GM23338 (cell line): ENCODE measurements at regions not wholly inside any gene's neighbourhood (a gene's known extent, or its start where the extent isn't known, plus 50 kb on each side); places are given as distances from the start of the nearest gene placed in this dataset.

Experiments used
- ATAC-seq: fragments of 200-7000 bp; cut with Tn5 transposase; 3 replicates; pipeline ENCODE4 v1.9.1; 2020
- DNase-seq: peaks from one replicate; pipeline ENCODE4 v3.0.0-alpha.2; 2015; ENCODE audit warnings: low spot score
- H2AFZ ChIP-seq: fragments of 200-600 bp; sonication (generic); 2 replicates; pipeline ENCODE4 v1.8.0; 2016; ENCODE audit warnings: antibody characterized with exemption, mild to moderate bottlenecking, moderate library complexity
- H3F3A ChIP-seq: fragments of 200-600 bp; sonication (generic); replicated peaks from 2 replicates; pipeline ENCODE4 v1.8.0; 2017; ENCODE audit warnings: antibody characterized with exemption, mixed run types, low read depth
- H3K27ac ChIP-seq: fragments of 200-600 bp; sonication (generic); 2 replicates; pipeline ENCODE4 v1.6.1; 2016; ENCODE audit warnings: low read depth
- H3K27me3 ChIP-seq: fragments of 200-600 bp; sonication (generic); 2 replicates; pipeline ENCODE4 v1.8.0; 2016; ENCODE audit warnings: mild to moderate bottlenecking, mixed run types, moderate library complexity; ENCODE audit not compliant: insufficient read depth
- H3K36me3 ChIP-seq: fragments of 200-600 bp; sonication (generic); 2 replicates; pipeline ENCODE4 v1.8.0; 2016; ENCODE audit warnings: mild to moderate bottlenecking; ENCODE audit not compliant: insufficient read depth
- H3K4me1 ChIP-seq: fragments of 200-600 bp; sonication (generic); 2 replicates; pipeline ENCODE4 v1.8.0; 2016; ENCODE audit warnings: mild to moderate bottlenecking, moderate library complexity; ENCODE audit not compliant: insufficient read depth
- H3K4me2 ChIP-seq: fragments of 200-600 bp; sonication (generic); 2 replicates; pipeline ENCODE4 v1.7.1; 2017; ENCODE audit warnings: mixed run types
- H3K4me3 ChIP-seq: fragments of 200-600 bp; sonication (generic); 2 replicates; pipeline ENCODE4 v1.6.1; 2016; ENCODE audit warnings: mixed run types
- H3K79me2 ChIP-seq: fragments of 200-600 bp; sonication (generic); replicated peaks from 2 replicates; pipeline ENCODE4 v1.8.0; 2017; ENCODE audit warnings: mild to moderate bottlenecking; ENCODE audit not compliant: insufficient read depth
- H3K9me2 ChIP-seq: fragments of 200-600 bp; sonication (generic); 2 replicates; pipeline ENCODE4 v1.8.0; 2017; ENCODE audit not compliant: insufficient read depth
- H4K20me1 ChIP-seq: fragments of 200-600 bp; sonication (generic); replicated peaks from 2 replicates; pipeline ENCODE4 v1.8.0; 2017; ENCODE audit warnings: mild to moderate bottlenecking; ENCODE audit not compliant: insufficient read depth
- H3K27ac Mint-ChIP-seq: 2 replicates; pipeline ENCODE4 v1.8.0; 2020; ENCODE audit warnings: inconsistent platforms, mild to moderate bottlenecking, moderate library complexity, mixed read lengths
- H3K27me3 Mint-ChIP-seq: 3 replicates; pipeline ENCODE4 v1.8.0; 2022; ENCODE audit warnings: low read depth, mild to moderate bottlenecking, moderate library complexity, mixed read lengths, inconsistent platforms; ENCODE audit not compliant: insufficient read depth, poor library complexity
- H3K36me3 Mint-ChIP-seq: 3 replicates; pipeline ENCODE4 v1.8.0; 2021; ENCODE audit warnings: low read depth, mild to moderate bottlenecking, inconsistent platforms, moderate library complexity, mixed read lengths
- H3K4me1 Mint-ChIP-seq: 3 replicates; pipeline ENCODE4 v1.8.0; 2020; ENCODE audit warnings: mild to moderate bottlenecking, inconsistent platforms, mixed read lengths
- H3K4me3 Mint-ChIP-seq: 3 replicates; pipeline ENCODE4 v1.8.0; 2021; ENCODE audit warnings: moderate library complexity, mild to moderate bottlenecking, inconsistent platforms, mixed read lengths
- H3K9me3 Mint-ChIP-seq: 3 replicates; pipeline ENCODE4 v1.8.0; 2020; ENCODE audit warnings: moderate library complexity, mild to moderate bottlenecking, inconsistent platforms, mixed read lengths
- CREB1 ChIP-seq: fragments of 250-450 bp; sonication (Bioruptor Pico); IDR thresholded peaks from 2 replicates; pipeline ENCODE4 v1.5.0; 2020; ENCODE audit warnings: low read depth, mild to moderate bottlenecking, moderate library complexity
- JUNB ChIP-seq: IDR thresholded peaks from one replicate; pipeline ENCODE4 v1.6.1; 2016; ENCODE audit warnings: antibody characterized with exemption; ENCODE audit not compliant: unreplicated experiment
- NANOG ChIP-seq: IDR thresholded peaks from 2 replicates; pipeline ENCODE4 v1.6.1; 2016; ENCODE audit warnings: antibody characterized with exemption, borderline replicate concordance
- ZNF114 ChIP-seq: fragments of 250-450 bp; sonication (Bioruptor Pico); IDR thresholded peaks from 2 replicates; pipeline ENCODE4 v1.5.0; 2020; ENCODE audit warnings: mild to moderate bottlenecking, moderate library complexity
- ZNF331 ChIP-seq: fragments of 250-450 bp; sonication (Bioruptor Pico); IDR thresholded peaks from 2 replicates; pipeline ENCODE4 v1.5.0; 2020; ENCODE audit warnings: low read depth, mild to moderate bottlenecking, moderate library complexity
- TF ChIP-seq, protein P1 (sequence below): IDR thresholded peaks from 2 replicates; pipeline ENCODE4 v1.6.1; 2016; ENCODE audit warnings: antibody characterized with exemption
- TF ChIP-seq, protein P2 (sequence below): fragments of 250-450 bp; sonication (Bioruptor Pico); IDR thresholded peaks from 2 replicates; pipeline ENCODE4 v1.5.0; 2020; ENCODE audit warnings: mild to moderate bottlenecking, moderate library complexity
- TF ChIP-seq, protein P3 (sequence below), 2 experiments: fragments of 200-600 bp in 1 of 2; sonication (generic) in 1 of 2; conservative IDR thresholded peaks; 2 replicates each; pipeline versions ENCODE4 v1.5.1 to v1.6.1; 2016 to 2017; ENCODE audit warnings: antibody characterized with exemption in 2 of 2, low read depth in 2 of 2, mild to moderate bottlenecking in 2 of 2, moderate library complexity in 1 of 2

GRCh38 chr3:163785693-163786092 lies 1292.6 kb downstream of the SI start:
- Histone ChIP-seq H2AFZ (no peak overlapping the region), H3K4me2 (no peak overlapping the region), H3K4me1 (no peaks in the 10 kb centered on the region), H3K79me2 (no peaks in the 10 kb centered on the region), H3K27me3 (no peaks in the 10 kb centered on the region), H3K36me3 (no peaks in the 10 kb centered on the region), H3K27ac (no peak overlapping the region), H3F3A (no peaks in the 10 kb centered on the region), H4K20me1 (no peaks in the 10 kb centered on the region), H3K9me2 (peaks cover 6% of the 10 kb centered on the region; the same call in 1 of the 2 replicates), H3K4me3 (no peak overlapping the region)
- no peak overlapping the region for H3K4me3 Mint-ChIP-seq
- 0 out of 3 replicates have a peak, but pooled peaks cover 4% of the 10 kb centered on the region for H3K9me3 Mint-ChIP-seq
- DNase-seq, result peak; percentile 73
- H3K36me3 Mint-ChIP-seq, result peaks cover 4% of the 10 kb centered on the region; the same call in 1 of the 3 replicates
- TF ChIP-seq NANOG (no peak), JUNB (peak; percentile 78), CREB1 (no peak), ZNF114 (CRISPR knock-in tag) (no peak), ZNF331 (CRISPR knock-in tag) (no peak)
- TF ChIP-seq, protein P1, sequence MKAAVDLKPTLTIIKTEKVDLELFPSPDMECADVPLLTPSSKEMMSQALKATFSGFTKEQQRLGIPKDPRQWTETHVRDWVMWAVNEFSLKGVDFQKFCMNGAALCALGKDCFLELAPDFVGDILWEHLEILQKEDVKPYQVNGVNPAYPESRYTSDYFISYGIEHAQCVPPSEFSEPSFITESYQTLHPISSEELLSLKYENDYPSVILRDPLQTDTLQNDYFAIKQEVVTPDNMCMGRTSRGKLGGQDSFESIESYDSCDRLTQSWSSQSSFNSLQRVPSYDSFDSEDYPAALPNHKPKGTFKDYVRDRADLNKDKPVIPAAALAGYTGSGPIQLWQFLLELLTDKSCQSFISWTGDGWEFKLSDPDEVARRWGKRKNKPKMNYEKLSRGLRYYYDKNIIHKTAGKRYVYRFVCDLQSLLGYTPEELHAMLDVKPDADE, result no peak
- TF ChIP-seq, protein P2, sequence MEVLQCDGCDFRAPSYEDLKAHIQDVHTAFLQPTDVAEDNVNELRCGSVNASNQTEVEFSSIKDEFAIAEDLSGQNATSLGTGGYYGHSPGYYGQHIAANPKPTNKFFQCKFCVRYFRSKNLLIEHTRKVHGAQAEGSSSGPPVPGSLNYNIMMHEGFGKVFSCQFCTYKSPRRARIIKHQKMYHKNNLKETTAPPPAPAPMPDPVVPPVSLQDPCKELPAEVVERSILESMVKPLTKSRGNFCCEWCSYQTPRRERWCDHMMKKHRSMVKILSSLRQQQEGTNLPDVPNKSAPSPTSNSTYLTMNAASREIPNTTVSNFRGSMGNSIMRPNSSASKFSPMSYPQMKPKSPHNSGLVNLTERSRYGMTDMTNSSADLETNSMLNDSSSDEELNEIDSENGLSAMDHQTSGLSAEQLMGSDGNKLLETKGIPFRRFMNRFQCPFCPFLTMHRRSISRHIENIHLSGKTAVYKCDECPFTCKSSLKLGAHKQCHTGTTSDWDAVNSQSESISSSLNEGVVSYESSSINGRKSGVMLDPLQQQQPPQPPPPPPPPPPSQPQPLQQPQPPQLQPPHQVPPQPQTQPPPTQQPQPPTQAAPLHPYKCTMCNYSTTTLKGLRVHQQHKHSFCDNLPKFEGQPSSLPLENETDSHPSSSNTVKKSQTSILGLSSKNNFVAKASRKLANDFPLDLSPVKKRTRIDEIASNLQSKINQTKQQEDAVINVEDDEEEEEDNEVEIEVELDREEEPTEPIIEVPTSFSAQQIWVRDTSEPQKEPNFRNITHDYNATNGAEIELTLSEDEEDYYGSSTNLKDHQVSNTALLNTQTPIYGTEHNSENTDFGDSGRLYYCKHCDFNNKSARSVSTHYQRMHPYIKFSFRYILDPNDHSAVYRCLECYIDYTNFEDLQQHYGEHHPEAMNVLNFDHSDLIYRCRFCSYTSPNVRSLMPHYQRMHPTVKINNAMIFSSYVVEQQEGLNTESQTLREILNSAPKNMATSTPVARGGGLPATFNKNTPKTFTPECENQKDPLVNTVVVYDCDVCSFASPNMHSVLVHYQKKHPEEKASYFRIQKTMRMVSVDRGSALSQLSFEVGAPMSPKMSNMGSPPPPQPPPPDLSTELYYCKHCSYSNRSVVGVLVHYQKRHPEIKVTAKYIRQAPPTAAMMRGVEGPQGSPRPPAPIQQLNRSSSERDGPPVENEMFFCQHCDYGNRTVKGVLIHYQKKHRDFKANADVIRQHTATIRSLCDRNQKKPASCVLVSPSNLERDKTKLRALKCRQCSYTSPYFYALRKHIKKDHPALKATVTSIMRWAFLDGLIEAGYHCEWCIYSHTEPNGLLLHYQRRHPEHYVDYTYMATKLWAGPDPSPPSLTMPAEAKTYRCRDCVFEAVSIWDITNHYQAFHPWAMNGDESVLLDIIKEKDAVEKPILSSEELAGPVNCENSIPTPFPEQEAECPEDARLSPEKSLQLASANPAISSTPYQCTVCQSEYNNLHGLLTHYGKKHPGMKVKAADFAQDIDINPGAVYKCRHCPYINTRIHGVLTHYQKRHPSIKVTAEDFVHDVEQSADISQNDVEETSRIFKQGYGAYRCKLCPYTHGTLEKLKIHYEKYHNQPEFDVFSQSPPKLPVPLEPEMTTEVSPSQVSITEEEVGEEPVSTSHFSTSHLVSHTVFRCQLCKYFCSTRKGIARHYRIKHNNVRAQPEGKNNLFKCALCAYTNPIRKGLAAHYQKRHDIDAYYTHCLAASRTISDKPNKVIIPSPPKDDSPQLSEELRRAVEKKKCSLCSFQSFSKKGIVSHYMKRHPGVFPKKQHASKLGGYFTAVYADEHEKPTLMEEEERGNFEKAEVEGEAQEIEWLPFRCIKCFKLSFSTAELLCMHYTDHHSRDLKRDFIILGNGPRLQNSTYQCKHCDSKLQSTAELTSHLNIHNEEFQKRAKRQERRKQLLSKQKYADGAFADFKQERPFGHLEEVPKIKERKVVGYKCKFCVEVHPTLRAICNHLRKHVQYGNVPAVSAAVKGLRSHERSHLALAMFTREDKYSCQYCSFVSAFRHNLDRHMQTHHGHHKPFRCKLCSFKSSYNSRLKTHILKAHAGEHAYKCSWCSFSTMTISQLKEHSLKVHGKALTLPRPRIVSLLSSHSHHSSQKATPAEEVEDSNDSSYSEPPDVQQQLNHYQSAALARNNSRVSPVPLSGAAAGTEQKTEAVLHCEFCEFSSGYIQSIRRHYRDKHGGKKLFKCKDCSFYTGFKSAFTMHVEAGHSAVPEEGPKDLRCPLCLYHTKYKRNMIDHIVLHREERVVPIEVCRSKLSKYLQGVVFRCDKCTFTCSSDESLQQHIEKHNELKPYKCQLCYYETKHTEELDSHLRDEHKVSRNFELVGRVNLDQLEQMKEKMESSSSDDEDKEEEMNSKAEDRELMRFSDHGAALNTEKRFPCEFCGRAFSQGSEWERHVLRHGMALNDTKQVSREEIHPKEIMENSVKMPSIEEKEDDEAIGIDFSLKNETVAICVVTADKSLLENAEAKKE (CRISPR knock-in tag), result peak; percentile 47; the same call in 1 of the 2 replicates
- TF ChIP-seq, protein P3, sequence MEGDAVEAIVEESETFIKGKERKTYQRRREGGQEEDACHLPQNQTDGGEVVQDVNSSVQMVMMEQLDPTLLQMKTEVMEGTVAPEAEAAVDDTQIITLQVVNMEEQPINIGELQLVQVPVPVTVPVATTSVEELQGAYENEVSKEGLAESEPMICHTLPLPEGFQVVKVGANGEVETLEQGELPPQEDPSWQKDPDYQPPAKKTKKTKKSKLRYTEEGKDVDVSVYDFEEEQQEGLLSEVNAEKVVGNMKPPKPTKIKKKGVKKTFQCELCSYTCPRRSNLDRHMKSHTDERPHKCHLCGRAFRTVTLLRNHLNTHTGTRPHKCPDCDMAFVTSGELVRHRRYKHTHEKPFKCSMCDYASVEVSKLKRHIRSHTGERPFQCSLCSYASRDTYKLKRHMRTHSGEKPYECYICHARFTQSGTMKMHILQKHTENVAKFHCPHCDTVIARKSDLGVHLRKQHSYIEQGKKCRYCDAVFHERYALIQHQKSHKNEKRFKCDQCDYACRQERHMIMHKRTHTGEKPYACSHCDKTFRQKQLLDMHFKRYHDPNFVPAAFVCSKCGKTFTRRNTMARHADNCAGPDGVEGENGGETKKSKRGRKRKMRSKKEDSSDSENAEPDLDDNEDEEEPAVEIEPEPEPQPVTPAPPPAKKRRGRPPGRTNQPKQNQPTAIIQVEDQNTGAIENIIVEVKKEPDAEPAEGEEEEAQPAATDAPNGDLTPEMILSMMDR (conservative IDR thresholded peaks at IDR 0.05; ENCODE audit: low read depth in 2 of 2), result peak; percentile 74 to 82
- H3K27me3 Mint-ChIP-seq, result no peaks in the 10 kb centered on the region
- no peak overlapping the region for H3K27ac Mint-ChIP-seq
- H3K4me1 Mint-ChIP-seq, result no peaks in the 10 kb centered on the region
- peak; percentile 86 for ATAC-seq
